NCI-H524 (cell line): ENCODE measurements at regions not wholly inside any gene's neighbourhood (a gene's known extent, or its start where the extent isn't known, plus 50 kb on each side); places are given as distances from the start of the nearest gene placed in this dataset.

Source experiments
- DNase-seq, 2 experiments: peaks; one replicate each; lab custom pipeline; 2025; lab: John Stamatoyannopoulos, UW

DNA sequence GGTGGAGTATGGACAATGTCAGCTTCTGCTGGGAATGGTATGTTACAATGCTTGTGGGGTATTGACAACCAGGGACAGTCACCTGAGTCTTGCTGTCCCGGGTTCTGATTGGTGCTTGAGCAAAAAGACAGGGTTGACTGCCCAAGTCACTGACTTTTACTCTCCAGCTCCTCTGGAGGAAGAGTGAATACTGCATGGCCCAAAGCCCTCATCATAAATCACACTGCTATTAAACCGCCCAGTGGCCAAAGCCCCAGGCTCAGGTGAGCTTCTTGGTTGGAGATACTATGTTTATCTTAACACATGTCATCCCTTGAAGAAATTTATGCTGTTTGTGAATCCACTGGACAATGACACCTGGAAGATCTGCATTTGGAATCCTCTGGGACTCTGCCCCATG, 90.0 kb upstream of the IGFBP3 start:
- no peak for DNase-seq

- no peak for DNase-seq
Observed at GRCh38 chr7:46009211-46009610, 88.1 kb upstream of the IGFBP3 start.

DNA sequence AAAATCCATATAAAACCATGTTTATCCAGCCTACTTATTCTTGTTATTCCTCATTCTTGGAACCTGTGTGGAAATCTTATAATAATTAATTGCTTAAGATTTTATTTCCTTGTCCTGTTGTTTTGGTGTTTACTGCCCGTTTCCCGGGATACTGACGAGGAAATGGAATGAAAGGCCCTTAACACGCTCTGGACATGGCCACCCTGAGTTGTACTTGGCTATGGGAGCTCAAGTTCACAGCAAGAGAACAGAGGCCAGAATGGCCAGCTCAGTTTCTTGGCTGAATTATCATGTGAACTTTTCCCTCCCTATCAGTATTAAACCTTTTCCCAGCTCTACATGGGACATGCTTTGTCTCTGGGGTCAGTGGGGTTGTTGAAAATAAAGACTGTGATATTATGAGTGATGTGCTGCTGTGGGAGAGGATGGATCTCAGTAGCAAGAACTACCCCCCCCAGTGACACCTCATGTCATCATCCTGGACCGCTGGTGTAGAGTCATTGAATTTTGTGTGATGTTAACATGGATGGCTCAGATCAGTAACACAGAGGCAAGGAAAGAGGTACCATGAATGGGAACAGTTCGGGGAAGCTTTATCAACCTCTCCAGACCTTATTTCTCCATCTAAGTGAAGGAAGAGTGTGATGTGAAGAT, 87.0 kb upstream of the IGFBP3 start:
- DNase-seq, result no peak

DNA sequence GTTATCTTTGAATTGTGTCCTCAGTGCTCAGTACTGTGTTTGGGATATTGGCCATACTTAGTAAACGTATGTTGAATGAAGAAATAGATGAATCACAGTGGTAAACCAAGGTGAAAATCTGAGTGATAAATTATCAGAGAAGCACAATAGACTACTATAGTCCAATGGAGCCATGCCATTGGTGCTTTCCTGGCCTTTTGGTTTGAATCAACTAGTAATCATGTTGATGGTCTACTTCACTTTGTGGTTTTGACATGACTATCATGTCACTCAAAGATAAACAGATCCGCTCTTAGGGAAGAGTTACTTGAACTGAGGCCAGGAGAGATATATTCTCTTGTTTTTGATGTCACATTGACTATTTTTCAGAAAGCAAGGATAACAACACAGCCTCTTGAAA, 86.1 kb upstream of the IGFBP3 start:
- no peak for DNase-seq

- DNase-seq, result no peak
Observed at GRCh38 chr7:46006723-46007122, 85.7 kb upstream of the IGFBP3 start.

DNA sequence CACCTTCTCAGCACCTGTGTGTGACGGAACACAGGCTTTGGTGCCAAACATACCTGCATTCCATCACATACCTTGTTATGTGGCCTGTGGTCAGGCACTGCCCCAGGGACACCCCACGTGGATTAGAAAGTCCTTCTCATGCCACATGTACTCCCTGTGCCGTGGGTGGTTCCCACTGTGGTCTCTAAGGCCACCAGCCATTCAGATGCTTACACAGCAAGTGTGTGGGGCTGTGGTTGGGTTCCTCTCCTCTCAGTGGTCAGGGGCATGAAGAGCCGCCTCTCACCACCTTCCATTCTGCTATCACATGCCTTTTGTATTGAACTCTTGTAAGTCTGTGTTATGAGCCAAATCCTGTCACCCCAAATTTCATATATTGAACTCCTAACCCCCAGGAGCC, 85.1 kb upstream of the IGFBP3 start:
- DNase-seq, result no peak

DNA sequence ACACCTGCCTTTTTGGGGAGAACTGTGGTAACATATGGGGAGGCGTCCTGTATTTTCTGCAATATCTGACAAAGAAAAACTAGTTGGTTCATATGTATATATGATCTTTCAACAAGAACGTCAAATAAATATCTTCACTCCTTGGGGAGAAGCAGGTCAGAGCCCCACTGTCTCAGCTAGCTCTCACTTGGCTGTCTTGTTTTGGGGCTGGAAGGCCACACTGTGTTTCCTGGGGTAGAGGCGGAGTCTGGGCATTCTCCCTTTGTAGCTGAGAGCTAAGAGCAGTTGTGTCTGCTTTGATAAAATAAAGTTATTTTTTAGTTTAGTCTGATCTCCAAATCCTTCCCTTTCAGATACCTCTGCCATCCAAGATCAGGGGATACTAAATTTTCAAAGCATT, 83.9 kb upstream of the IGFBP3 start:
- DNase-seq, result no peak

DNA sequence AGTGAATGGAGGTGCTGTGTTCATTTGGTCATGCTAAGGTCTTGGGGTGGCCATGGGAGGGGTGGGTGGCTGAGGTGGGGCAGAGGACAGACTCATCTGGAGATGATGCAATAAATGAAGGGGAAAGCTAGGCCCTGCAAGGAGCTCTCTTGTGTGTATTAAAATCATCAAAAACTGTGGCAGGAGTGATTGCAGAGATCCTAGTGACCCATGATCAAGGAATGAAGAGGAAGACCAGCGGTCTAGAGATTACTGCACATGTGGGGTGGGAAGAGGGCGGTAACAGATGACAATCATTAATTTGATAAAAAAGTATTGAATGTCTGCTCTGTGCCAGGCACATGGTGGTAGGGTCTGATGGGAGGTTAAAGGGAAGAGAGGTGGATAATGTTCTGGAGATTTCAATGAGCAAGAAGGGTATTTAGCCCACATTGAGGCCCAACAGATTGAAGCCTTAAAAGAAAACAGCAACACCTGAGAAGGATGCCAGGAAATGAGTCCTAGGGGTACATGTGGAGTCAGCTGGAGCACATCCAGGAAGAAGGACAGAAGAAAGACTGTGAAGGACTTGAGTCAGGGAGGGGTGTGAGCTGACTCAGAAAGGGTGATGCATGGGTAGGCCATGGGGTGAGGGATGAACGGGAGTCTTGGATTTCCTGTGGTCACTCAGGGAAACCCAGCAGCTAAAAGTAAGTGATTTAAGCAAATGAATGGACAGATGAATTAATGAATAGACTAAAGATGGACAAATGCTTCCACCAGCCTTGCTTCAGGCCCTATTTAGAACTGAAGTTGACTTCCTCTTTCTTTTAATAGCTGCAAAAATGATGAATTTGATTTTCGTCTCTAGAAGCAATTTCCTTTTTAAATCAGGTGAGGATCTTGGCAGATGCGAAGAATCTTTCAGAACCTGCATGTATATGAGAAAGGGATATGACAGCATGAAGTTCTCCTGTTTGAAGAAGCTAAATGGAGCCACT, 83.1 kb upstream of the IGFBP3 start:
- DNase-seq, result no peak

GRCh38 chr7:46003161-46003560, 82.1 kb upstream of the IGFBP3 start:
- no peak for DNase-seq

- no peak for DNase-seq
Observed at GRCh38 chr7:46000513-46000912, 79.4 kb upstream of the IGFBP3 start.

- DNase-seq, result no peak
Observed at GRCh38 chr7:45999541-45999940, 78.5 kb upstream of the IGFBP3 start.

GRCh38 chr7:45998506-45998905, 77.4 kb upstream of the IGFBP3 start:
- no peak for DNase-seq

DNA sequence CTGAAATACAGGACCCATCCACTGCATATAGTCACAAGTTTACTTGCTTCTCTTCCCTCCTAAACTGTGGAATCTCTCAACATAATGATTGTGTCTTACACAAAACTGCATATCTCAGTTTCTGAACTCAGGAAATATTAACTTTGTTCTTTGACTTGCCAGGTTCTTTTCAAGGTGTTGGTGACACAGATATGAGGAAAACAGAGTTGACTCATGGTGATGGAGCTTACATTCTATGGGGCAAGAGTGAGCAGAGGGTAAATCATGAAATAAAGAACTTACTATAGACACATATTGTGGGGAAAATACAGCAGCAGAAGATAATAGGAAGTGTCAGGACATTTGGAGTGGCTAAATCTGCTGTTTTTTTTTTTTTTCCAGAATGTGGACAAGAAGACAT, 72.5 kb upstream of the IGFBP3 start:
- no peak for DNase-seq

DNA sequence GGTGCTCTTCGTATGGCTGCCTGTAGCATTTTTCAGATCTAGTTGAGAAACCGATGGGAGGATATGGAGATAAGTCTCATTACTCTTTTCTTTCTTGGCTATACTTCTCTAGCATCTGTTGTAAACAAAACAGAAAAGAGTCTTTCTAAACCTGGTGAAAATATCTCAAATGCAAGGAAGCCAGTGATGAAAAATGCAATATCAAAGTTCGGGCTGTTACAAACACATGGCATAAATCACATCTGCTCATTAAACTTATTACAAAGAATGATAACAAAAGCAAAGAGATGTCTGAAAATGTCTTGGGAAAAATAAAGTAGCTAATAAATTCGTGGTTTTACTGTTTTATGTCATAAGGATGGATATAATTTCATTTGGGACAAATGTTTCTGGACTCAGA, 71.8 kb upstream of the IGFBP3 start:
- no peak for DNase-seq

DNA sequence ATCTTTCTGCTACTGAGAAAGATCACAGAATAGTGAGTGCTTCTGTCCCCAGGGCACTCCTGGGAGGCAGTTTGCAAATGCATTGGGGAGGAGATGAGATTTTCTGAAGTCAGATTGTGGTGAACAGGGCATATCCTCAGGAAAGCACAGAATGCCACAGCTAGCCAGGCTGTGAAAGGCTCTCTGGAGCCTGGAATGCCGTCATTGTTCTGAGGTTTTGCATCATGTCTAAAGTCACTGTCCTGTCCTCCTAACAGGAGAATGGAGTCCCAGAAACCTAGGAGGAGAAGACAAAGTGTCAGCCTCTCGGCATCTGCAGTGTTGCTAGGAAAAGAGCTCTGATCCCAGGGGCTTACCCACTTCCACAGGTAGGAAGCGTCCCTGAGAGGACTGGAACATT, 69.2 kb upstream of the IGFBP3 start:
- DNase-seq, result no peak

GRCh38 chr7:45988405-45989057, 67.5 kb upstream of the IGFBP3 start:
- no peak for DNase-seq

GRCh38 chr7:45987521-45988290, 66.6 kb upstream of the IGFBP3 start:
- no peak for DNase-seq

GRCh38 chr7:45986355-45987298, 65.6 kb upstream of the IGFBP3 start:
- no peak for DNase-seq

DNA sequence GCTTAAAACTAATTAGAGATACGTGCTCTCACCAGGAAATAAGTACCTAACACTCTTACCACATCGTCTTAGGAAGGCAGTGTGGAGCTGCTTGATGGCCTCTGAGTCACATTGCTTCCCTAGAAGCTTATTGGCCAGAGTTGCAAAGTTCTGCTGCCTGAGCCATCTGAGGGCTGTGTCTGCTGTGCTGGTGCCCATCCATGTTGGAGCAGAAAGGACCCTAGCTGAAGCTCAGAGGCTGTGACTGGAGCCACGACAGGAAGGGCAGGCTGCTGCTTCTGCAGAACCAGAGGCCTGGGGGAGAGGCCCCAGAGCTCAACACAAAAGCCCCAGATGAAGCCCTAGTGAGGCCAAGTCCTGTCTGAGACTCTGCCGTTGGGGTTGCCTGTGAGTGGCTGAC, 64.8 kb upstream of the IGFBP3 start:
- DNase-seq, result peak in 1 of 2 experiments; percentile 4

GRCh38 chr7:45984386-45985295, 63.6 kb upstream of the IGFBP3 start:
- DNase-seq, result peak in 1 of 2 experiments; percentile 60
